ENCODE measurements at regions not wholly inside any gene's neighbourhood (a gene's known extent, or its start where the extent isn't known, plus 50 kb on each side); places are given as distances from the start of the nearest gene placed in this dataset.

DNA sequence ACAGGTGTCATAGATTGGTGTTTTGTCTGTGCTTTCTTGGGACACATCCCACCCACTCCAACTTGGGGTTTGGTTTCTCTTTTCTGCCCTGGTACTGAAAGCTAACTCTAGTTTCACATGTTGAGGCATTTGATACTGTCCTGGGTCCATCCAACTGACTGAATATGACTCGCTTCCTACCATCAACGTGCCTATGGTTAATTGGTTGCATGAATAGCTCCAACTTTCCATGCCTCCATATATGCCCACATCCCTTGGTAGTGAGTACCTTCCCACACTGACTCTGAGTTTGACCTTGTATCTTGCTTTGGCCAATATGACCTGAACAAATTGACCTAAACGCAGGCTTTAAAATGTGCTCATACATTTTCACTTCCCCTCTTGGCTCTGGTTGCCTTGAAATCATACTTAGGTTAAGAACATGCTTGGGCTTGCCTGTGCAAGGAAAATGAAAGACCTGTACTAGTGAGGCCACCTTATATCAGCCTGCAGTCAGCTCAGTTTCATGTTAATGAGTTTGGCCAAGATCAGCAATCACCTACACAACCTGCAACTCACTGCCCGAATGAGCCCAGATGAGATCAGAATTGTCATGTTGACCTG is 81.0 kb upstream of the KCNK2 start:
- H3K27me3 ChIP-seq (ENCODE audit: control insufficient read depth, insufficient read depth, low read length) = no peaks in the 10 kb centered on the region
- no peaks in the 10 kb centered on the region for H3K36me3 ChIP-seq (ENCODE audit: control insufficient read depth, insufficient read depth, low read length)
- DNase-seq (ENCODE audit: low read depth, low spot score) = no peak
- H3K9me3 ChIP-seq (ENCODE audit: control insufficient read depth, insufficient read depth, low read length) = no peaks in the 10 kb centered on the region
- no peak overlapping the region for H3K27ac ChIP-seq (ENCODE audit: low read length)
- H3K4me1 ChIP-seq (ENCODE audit: control insufficient read depth, insufficient read depth, low read length) = no peaks in the 10 kb centered on the region
- WGBS (ENCODE audit: insufficient coverage, insufficient read length) = no CpG with 5 or more reads among the region's 4 CpGs
- no peak overlapping the region for H3K4me3 ChIP-seq (ENCODE audit: low read length)

DNA sequence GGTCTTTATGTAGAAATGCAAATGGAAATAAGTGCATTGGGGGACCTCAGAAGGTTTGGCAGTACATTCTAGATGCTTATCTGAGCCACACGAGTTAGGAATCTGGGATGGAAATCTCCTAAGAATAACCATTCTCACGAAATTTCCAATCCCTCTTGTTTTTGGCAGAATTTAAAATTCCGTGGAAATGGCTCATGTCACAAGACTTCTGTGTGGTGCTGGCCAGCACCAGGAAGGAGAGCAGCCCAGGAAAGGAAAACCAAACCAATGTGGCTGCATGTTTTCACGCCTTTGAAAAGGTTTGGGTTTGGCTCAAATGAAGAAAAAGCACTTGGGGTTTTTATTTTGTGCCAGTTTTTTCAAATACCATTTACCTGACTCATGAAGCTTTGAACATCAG is 80.1 kb upstream of the KCNK2 start:
- no peaks in the 10 kb centered on the region for H3K9me3 ChIP-seq (ENCODE audit: control insufficient read depth, insufficient read depth, low read length)
- no CpG with 5 or more reads among the region's 4 CpGs for whole genome bisulfite sequencing (ENCODE audit: insufficient coverage, insufficient read length)
- no peaks in the 10 kb centered on the region for H3K36me3 ChIP-seq (ENCODE audit: control insufficient read depth, insufficient read depth, low read length)
- no peaks in the 10 kb centered on the region for H3K27me3 ChIP-seq (ENCODE audit: control insufficient read depth, insufficient read depth, low read length)
- H3K4me3 ChIP-seq (ENCODE audit: low read length) = no peak overlapping the region
- no peak for DNase-seq (ENCODE audit: low read depth, low spot score)
- no peaks in the 10 kb centered on the region for H3K4me1 ChIP-seq (ENCODE audit: control insufficient read depth, insufficient read depth, low read length)
- H3K27ac ChIP-seq (ENCODE audit: low read length) = no peak overlapping the region

DNA sequence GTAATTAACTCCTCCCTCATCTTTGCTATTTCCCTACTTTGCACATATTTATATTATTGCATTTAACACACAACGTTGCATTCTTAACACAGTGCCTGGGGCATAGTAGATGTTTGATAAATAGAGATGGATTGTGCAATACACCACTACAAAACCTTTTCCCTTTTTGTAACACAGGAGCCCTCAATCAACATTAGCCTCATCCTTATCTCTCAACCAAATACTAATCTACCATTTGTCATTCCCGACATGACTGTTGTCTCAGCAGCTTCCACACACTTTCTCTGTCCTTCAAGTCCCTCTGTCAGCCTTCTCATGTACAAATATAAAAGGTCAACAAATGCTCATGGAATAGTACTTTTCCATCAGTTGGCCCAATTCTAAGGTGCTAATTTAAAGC is 78.9 kb upstream of the KCNK2 start:
- no peaks in the 10 kb centered on the region for H3K27me3 ChIP-seq (ENCODE audit: control insufficient read depth, insufficient read depth, low read length)
- no peak overlapping the region for H3K27ac ChIP-seq (ENCODE audit: low read length)
- no peak for DNase-seq (ENCODE audit: low read depth, low spot score)
- H3K4me1 ChIP-seq (ENCODE audit: control insufficient read depth, insufficient read depth, low read length) = no peaks in the 10 kb centered on the region
- WGBS (ENCODE audit: insufficient coverage, insufficient read length) = no CpG with 5 or more reads among the region's 2 CpGs
- H3K9me3 ChIP-seq (ENCODE audit: control insufficient read depth, insufficient read depth, low read length) = no peaks in the 10 kb centered on the region
- no peak overlapping the region for H3K4me3 ChIP-seq (ENCODE audit: low read length)
- H3K36me3 ChIP-seq (ENCODE audit: control insufficient read depth, insufficient read depth, low read length) = no peaks in the 10 kb centered on the region

DNA sequence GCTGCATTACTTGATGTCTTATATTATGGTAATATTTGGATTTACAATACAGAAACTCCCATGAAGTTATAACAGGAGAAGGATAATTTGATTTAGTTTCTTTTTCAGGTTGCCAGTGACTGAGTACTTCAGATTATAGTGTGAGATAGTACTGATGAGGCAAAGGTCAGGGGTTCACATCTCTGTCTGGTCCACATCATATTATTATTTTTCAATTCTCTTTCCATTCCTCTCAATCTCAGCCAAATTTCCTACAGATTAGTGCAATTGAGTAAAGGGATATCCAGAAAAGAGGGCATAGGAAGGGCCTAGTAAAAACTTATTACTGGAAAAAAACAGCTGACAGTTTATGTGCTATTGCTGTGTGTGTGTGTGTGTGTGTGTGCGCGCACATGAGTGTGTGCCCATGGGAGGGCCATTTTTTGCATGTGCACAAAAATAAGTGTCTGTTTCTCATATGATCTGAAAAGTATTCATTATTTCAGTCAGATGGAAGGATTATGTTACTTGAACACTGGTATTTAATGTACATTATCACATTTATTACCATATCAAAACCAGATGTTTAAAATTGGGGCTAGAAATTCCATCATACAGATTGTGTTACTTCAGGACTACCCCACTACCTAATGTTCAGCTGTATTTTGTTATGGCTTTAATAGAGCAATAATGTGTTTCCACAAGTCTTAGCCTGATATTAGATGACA is 78.3 kb upstream of the KCNK2 start:
- no peak overlapping the region for H3K4me3 ChIP-seq (ENCODE audit: low read length)
- no peaks in the 10 kb centered on the region for H3K36me3 ChIP-seq (ENCODE audit: control insufficient read depth, insufficient read depth, low read length)
- no peaks in the 10 kb centered on the region for H3K4me1 ChIP-seq (ENCODE audit: control insufficient read depth, insufficient read depth, low read length)
- DNase-seq (ENCODE audit: low read depth, low spot score) = no peak
- WGBS (ENCODE audit: insufficient coverage, insufficient read length) = no CpG with 5 or more reads among the region's 2 CpGs
- H3K27me3 ChIP-seq (ENCODE audit: control insufficient read depth, insufficient read depth, low read length) = no peaks in the 10 kb centered on the region
- no peaks in the 10 kb centered on the region for H3K9me3 ChIP-seq (ENCODE audit: control insufficient read depth, insufficient read depth, low read length)
- H3K27ac ChIP-seq (ENCODE audit: low read length) = no peak overlapping the region

DNA sequence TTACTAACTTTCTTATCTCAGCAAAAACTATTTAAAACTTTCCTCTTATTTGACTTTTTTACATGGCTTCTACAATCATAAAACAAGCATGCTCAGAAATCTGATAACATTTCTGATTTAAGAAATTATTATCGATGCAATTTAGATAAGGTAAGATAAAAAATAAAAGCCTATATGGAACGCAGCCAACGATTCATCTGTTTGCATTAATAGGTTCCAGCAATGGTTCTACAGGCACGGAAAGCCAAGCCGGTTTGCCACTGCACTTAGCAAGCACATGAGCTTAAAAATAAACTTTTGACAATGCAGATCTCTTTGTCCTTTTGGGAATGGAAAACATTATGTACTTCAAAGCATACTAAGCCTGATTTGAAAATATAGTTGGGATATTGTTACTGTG is 77.5 kb upstream of the KCNK2 start:
- Histone ChIP-seq H3K27me3 (ENCODE audit: control insufficient read depth, insufficient read depth, low read length) (no peaks in the 10 kb centered on the region), H3K4me1 (ENCODE audit: control insufficient read depth, insufficient read depth, low read length) (no peaks in the 10 kb centered on the region), H3K27ac (ENCODE audit: low read length) (no peak overlapping the region), H3K9me3 (ENCODE audit: control insufficient read depth, insufficient read depth, low read length) (no peaks in the 10 kb centered on the region), H3K4me3 (ENCODE audit: low read length) (no peak overlapping the region), H3K36me3 (ENCODE audit: control insufficient read depth, insufficient read depth, low read length) (no peaks in the 10 kb centered on the region)
- WGBS (ENCODE audit: insufficient coverage, insufficient read length) = no CpG with 5 or more reads among the region's 5 CpGs
- DNase-seq (ENCODE audit: low read depth, low spot score) = no peak

DNA sequence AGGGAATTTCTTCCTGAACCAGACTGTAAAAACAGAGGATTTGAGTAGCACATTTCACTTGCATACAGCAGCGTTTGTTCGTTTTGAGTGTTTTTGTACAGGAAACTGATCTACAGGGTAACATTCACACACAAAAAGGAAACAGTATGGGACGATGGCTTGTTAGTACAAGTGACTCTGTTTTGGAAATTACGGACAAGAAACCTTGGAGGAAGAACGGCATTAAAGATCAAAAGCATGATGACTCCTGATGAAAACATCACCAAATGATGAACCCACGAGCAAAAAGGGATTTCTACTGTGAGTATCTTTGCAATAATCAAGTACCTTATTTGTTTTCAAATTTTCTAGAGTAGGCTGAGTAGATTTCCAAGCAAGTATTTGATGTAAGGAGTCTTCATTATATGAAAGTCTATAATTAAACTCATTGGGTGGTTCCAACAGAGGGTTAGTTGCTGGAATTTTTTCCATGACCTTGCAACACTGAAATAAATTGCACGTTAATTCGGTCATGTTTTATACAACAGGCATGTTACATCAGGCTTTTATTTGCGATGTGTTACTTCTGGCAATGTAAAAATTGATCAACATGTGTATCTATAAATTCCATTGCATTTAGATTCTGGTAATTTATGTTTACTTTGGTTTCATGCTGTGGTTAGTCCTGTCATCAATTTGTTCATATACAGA is 76.7 kb upstream of the KCNK2 start:
- no peak for DNase-seq (ENCODE audit: low read depth, low spot score)
- no CpG with 5 or more reads among the region's 9 CpGs for WGBS (ENCODE audit: insufficient coverage, insufficient read length)
- H3K9me3 ChIP-seq (ENCODE audit: control insufficient read depth, insufficient read depth, low read length) = no peaks in the 10 kb centered on the region
- no peaks in the 10 kb centered on the region for H3K36me3 ChIP-seq (ENCODE audit: control insufficient read depth, insufficient read depth, low read length)
- no peak overlapping the region for H3K4me3 ChIP-seq (ENCODE audit: low read length)
- no peaks in the 10 kb centered on the region for H3K27me3 ChIP-seq (ENCODE audit: control insufficient read depth, insufficient read depth, low read length)
- no peaks in the 10 kb centered on the region for H3K4me1 ChIP-seq (ENCODE audit: control insufficient read depth, insufficient read depth, low read length)
- H3K27ac ChIP-seq (ENCODE audit: low read length) = no peak overlapping the region

DNA sequence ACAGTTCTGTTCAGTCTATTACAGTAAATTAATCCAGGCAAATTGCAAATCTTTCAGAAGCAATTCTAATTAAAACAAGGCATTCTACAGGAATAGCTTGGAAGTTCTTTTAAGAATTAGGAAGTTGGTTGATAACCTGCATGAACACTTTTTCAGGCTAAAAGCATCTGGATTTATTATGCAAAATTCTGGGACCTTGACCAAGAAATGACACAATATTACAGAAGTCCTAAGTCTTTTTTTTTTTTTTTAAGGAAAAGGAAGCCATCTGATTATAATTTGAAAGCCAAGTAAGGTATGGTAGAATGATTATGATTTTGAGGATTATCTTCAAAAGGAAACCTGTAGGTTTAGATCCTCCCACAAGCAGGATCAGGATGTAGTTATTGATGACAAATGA is 74.7 kb upstream of the KCNK2 start:
- DNase-seq (ENCODE audit: low read depth, low spot score) = no peak
- Histone ChIP-seq H3K27ac (ENCODE audit: low read length) (no peak overlapping the region), H3K36me3 (ENCODE audit: control insufficient read depth, insufficient read depth, low read length) (no peaks in the 10 kb centered on the region), H3K4me1 (ENCODE audit: control insufficient read depth, insufficient read depth, low read length) (no peaks in the 10 kb centered on the region), H3K27me3 (ENCODE audit: control insufficient read depth, insufficient read depth, low read length) (no peaks in the 10 kb centered on the region), H3K4me3 (ENCODE audit: low read length) (no peak overlapping the region), H3K9me3 (ENCODE audit: control insufficient read depth, insufficient read depth, low read length) (no peaks in the 10 kb centered on the region)

DNA sequence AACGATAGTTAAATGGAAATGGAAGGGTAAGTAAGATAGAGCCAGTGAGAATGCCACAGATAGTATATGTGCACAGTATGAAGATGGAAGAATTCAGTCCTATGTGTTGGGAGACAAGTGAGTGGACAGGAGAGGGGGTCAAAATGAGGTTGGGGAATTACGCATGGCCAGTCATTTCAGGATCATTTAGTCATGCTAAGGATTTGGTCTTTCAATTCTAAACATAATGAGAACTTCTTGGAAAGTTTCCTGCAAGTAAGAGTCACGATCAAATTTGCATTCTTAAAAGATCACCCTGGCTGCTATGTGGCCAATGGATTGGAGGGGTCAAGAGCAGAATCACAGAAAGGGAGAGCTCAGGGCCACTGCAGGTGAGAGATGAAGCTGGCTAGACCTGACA is 64.0 kb upstream of the KCNK2 start:
- Histone ChIP-seq H3K4me1 (ENCODE audit: control insufficient read depth, insufficient read depth, low read length) (peaks cover 2% of the 10 kb centered on the region; the same call in 1 of the 2 replicates), H3K4me3 (ENCODE audit: low read length) (no peak overlapping the region), H3K9me3 (ENCODE audit: control insufficient read depth, insufficient read depth, low read length) (no peaks in the 10 kb centered on the region), H3K36me3 (ENCODE audit: control insufficient read depth, insufficient read depth, low read length) (no peaks in the 10 kb centered on the region), H3K27me3 (ENCODE audit: control insufficient read depth, insufficient read depth, low read length) (no peaks in the 10 kb centered on the region), H3K27ac (ENCODE audit: low read length) (no peak overlapping the region)
- WGBS (ENCODE audit: insufficient coverage, insufficient read length) = no CpG with 5 or more reads among the region's 3 CpGs
- DNase-seq (ENCODE audit: low read depth, low spot score) = no peak

DNA sequence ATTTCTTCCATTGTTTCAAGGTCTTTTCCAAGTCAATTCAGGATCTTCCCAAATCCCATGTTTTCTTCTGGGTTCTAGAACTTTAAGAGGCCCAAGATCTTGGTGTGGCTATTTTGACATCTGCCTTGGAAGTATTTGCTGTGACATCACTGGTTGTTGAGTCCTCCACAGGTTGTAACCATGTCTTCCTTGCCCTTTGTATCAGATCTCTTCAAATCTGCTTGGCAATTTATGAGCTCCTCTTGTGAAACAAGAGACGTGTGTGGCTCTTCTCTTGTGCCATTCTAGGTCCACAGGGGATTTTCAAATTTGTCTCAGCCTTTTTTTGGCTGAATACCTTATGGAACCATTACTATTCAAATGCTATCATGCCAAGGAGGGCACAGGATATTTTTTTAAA is 60.3 kb upstream of the KCNK2 start:
- Histone ChIP-seq H3K4me3 (ENCODE audit: low read length) (no peak overlapping the region), H3K36me3 (ENCODE audit: control insufficient read depth, insufficient read depth, low read length) (no peaks in the 10 kb centered on the region), H3K4me1 (ENCODE audit: control insufficient read depth, insufficient read depth, low read length) (peaks cover 2% of the 10 kb centered on the region; the same call in 1 of the 2 replicates), H3K9me3 (ENCODE audit: control insufficient read depth, insufficient read depth, low read length) (no peaks in the 10 kb centered on the region), H3K27ac (ENCODE audit: low read length) (no peak overlapping the region), H3K27me3 (ENCODE audit: control insufficient read depth, insufficient read depth, low read length) (no peaks in the 10 kb centered on the region)
- DNase-seq (ENCODE audit: low read depth, low spot score) = no peak
- WGBS (ENCODE audit: insufficient coverage, insufficient read length) = no CpG with 5 or more reads among the region's 1 CpG

DNA sequence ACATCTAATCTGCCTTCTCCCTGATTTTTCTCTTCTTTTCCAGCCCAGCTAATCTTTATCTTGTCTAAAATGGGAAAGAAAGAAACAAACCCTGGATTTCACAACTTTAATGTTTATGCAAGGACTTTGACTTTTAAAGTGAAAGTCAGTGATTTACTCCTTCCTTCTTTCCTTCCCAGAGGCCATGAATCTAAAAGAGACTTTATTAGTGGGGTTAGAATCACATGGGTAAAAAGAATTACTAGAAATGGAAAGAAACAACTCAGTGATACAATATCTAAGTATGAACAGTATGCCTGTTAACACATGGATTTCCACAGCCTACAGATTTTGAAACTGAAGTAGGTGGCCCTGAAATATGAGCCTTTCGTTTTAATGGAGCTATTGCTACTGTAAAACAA is 59.8 kb upstream of the KCNK2 start:
- no peaks in the 10 kb centered on the region for H3K36me3 ChIP-seq (ENCODE audit: control insufficient read depth, insufficient read depth, low read length)
- H3K9me3 ChIP-seq (ENCODE audit: control insufficient read depth, insufficient read depth, low read length) = no peaks in the 10 kb centered on the region
- peaks cover 2% of the 10 kb centered on the region; the same call in 1 of the 2 replicates for H3K4me1 ChIP-seq (ENCODE audit: control insufficient read depth, insufficient read depth, low read length)
- no peak overlapping the region for H3K4me3 ChIP-seq (ENCODE audit: low read length)
- no peak overlapping the region for H3K27ac ChIP-seq (ENCODE audit: low read length)
- no CpG with 5 or more reads among the region's 1 CpG for WGBS (ENCODE audit: insufficient coverage, insufficient read length)
- no peak for DNase-seq (ENCODE audit: low read depth, low spot score)
- no peaks in the 10 kb centered on the region for H3K27me3 ChIP-seq (ENCODE audit: control insufficient read depth, insufficient read depth, low read length)

Data from iPS DF 6.9 (cell line).